Endothelial cell of umbilical vein (primary cell): ENCODE measurements at regions not wholly inside any gene's neighbourhood (a gene's known extent, or its start where the extent isn't known, plus 50 kb on each side); places are given as distances from the start of the nearest gene placed in this dataset.

ENCODE experiments used
- BruUV-seq: library from RNA; stranded (reverse); fragments of 400-500 nt; replicated peaks from 2 replicates; lab custom pipeline; 2021; lab: Mats Ljungman, UMichigan
- CTCF ChIA-PET: fragments of 300-600, 350-600 bp; sonication (Branson Sonifier 250); formaldehyde crosslinking; loops from one replicate; lab custom pipeline; 2021; ENCODE audit warnings: antibody characterized with exemption, inconsistent platforms; lab: Charles Lee
- POLR2A ChIA-PET: fragments of 300-600, 350-600 bp; sonication (Branson Sonifier 250); formaldehyde crosslinking; loops from one replicate; lab custom pipeline; 2021; ENCODE audit warnings: antibody characterized with exemption, inconsistent platforms; lab: Charles Lee
- DNase-seq: peaks from one replicate; pipeline ENCODE4 v3.0.0-alpha.2; 2011; ENCODE audit warnings: low read depth, low spot score
- FAIRE-seq: peaks from 2 replicates; lab custom pipeline; 2011; peaks lifted over from hg19 to GRCh38; lab: Jason Lieb, UNC
- H2AFZ ChIP-seq: 2 replicates; pipeline ENCODE4 v1.6.0; 2012; ENCODE audit warnings: low read depth, low read length, control low read depth, inconsistent platforms
- H3K27ac ChIP-seq: 2 replicates; pipeline ENCODE4 v1.5.1; 2011; ENCODE audit warnings: low read depth, mild to moderate bottlenecking, control low read depth, low read length, moderate library complexity; ENCODE audit not compliant: insufficient read depth
- H3K27me3 ChIP-seq, 2 experiments: 2 replicates each; pipeline versions ENCODE4 v1.6.0 to v1.6.1; 2011; ENCODE audit warnings: low read length in 2 of 2, mixed read lengths in 1 of 2; ENCODE audit not compliant: control insufficient read depth in 2 of 2, insufficient read depth in 2 of 2
- H3K36me3 ChIP-seq, 2 experiments: 2 replicates in 1 of 2; 3 replicates in 1 of 2; pipeline ENCODE4 v1.5.1; 2011; ENCODE audit warnings: low read length in 2 of 2, mild to moderate bottlenecking in 1 of 2, moderate library complexity in 1 of 2; ENCODE audit not compliant: control insufficient read depth in 2 of 2, insufficient read depth in 2 of 2; ENCODE audit errors: extremely low read depth in 1 of 2
- H3K4me1 ChIP-seq: 3 replicates; pipeline ENCODE4 v1.5.1; 2011; ENCODE audit warnings: mild to moderate bottlenecking, low read length; ENCODE audit not compliant: control insufficient read depth, insufficient read depth; ENCODE audit errors: extremely low read depth
- H3K4me2 ChIP-seq: 2 replicates; pipeline ENCODE4 v1.6.1; 2011; ENCODE audit warnings: low read length, control low read depth, mixed read lengths; ENCODE audit not compliant: insufficient read depth
- H3K4me3 ChIP-seq, 3 experiments: fragments of 200-600 bp in 1 of 3; sonication (generic), shearing (Covaris generic) in 1 of 3; replicated peaks in 1 of 3; 2 replicates each; pipeline ENCODE4 v1.5.1; 2011 to 2016; ENCODE audit warnings: control low read depth in 3 of 3, low read length in 3 of 3, mild to moderate bottlenecking in 2 of 3, inconsistent platforms in 1 of 3, low read depth in 1 of 3, moderate library complexity in 1 of 3; ENCODE audit not compliant: insufficient read depth in 1 of 3
- H3K79me2 ChIP-seq: 2 replicates; pipeline ENCODE4 v1.6.0; 2012; ENCODE audit warnings: low read length, inconsistent platforms; ENCODE audit not compliant: control insufficient read depth, insufficient read depth
- H3K9ac ChIP-seq: replicated peaks from 2 replicates; pipeline ENCODE3; 2011; ENCODE audit warnings: low read length, control low read depth; ENCODE audit not compliant: insufficient read depth; ENCODE audit errors: extremely low read depth
- H3K9me1 ChIP-seq: replicated peaks from 3 replicates; pipeline ENCODE4 v1.6.0; 2011; ENCODE audit warnings: mild to moderate bottlenecking, low read length; ENCODE audit not compliant: control insufficient read depth, insufficient read depth; ENCODE audit errors: extremely low read depth
- H3K9me3 ChIP-seq: replicated peaks from 2 replicates; pipeline ENCODE4 v1.5.1; 2012; ENCODE audit warnings: low read length, inconsistent platforms; ENCODE audit not compliant: control insufficient read depth, insufficient read depth
- H4K20me1 ChIP-seq: replicated peaks from 2 replicates; pipeline ENCODE3; 2011; ENCODE audit warnings: mild to moderate bottlenecking, low read length; ENCODE audit not compliant: control insufficient read depth, insufficient read depth; ENCODE audit errors: extremely low read depth
- EZH2 ChIP-seq: IDR thresholded peaks from 2 replicates; pipeline ENCODE4 v1.6.1; 2012; ENCODE audit warnings: borderline replicate concordance, low read depth, mild to moderate bottlenecking, moderate library complexity, low read length, inconsistent platforms; ENCODE audit not compliant: severe bottlenecking
- FOS ChIP-seq: IDR thresholded peaks from 2 replicates; pipeline ENCODE4 v1.6.1; 2011; ENCODE audit warnings: mild to moderate bottlenecking, low read length, moderate library complexity, borderline replicate concordance; ENCODE audit not compliant: insufficient read depth
- GATA2 ChIP-seq: IDR thresholded peaks from 2 replicates; pipeline ENCODE4 v1.7.0; 2011; ENCODE audit warnings: low read depth, mild to moderate bottlenecking, moderate library complexity, mixed read lengths, low read length; ENCODE audit not compliant: insufficient read length, insufficient read depth
- JUN ChIP-seq: IDR thresholded peaks from 2 replicates; pipeline ENCODE4 v1.6.1; 2011; ENCODE audit warnings: borderline replicate concordance, low read depth; ENCODE audit not compliant: insufficient read length, insufficient read depth
- MYC ChIP-seq: IDR thresholded peaks from one replicate; pipeline ENCODE4 v1.6.1; 2011; ENCODE audit warnings: mild to moderate bottlenecking, low read depth, low read length
- POLR2A ChIP-seq: IDR thresholded peaks from 2 replicates; pipeline ENCODE4 v1.6.1; 2012; ENCODE audit warnings: low read depth, mild to moderate bottlenecking, control low read depth, low read length
- POLR2AphosphoS5 ChIP-seq: IDR thresholded peaks from 2 replicates; pipeline ENCODE4 v1.6.1; 2012; ENCODE audit warnings: low read depth, mild to moderate bottlenecking, control low read depth, low read length, moderate library complexity; ENCODE audit not compliant: insufficient read depth
- dilution Hi-C: fragments of 300-500 bp; cut with MboI; formaldehyde crosslinking; loops from one replicate; pipeline ENCODE4 v1.15.0; 2019; ENCODE audit warnings: low sequenced_read_pairs; ENCODE audit not compliant: extremely low pct_ligation_motif_present
- intact Hi-C: fragments of 100-400 bp; cut with micrococcal nuclease; formaldehyde crosslinking; loops from one replicate; pipeline ENCODE4 v1.10.0; 2022
- TF ChIP-seq, protein P1 (sequence below), 2 donors: IDR thresholded peaks; 1 replicate in 1 of 2; 2 replicates in 1 of 2; pipeline ENCODE4 v1.5.1; 2011; ENCODE audit warnings: low read length in 2 of 2, mild to moderate bottlenecking in 2 of 2, moderate library complexity in 2 of 2, control low read depth in 1 of 2, inconsistent platforms in 1 of 2, low read depth in 1 of 2; ENCODE audit not compliant: insufficient read depth in 1 of 2; ENCODE audit errors: extremely low read depth in 1 of 2
- TF ChIP-seq, protein P2 (sequence below): IDR thresholded peaks from 2 replicates; pipeline ENCODE4 v1.6.1; 2011; ENCODE audit not compliant: insufficient read depth, insufficient read length

DNA sequence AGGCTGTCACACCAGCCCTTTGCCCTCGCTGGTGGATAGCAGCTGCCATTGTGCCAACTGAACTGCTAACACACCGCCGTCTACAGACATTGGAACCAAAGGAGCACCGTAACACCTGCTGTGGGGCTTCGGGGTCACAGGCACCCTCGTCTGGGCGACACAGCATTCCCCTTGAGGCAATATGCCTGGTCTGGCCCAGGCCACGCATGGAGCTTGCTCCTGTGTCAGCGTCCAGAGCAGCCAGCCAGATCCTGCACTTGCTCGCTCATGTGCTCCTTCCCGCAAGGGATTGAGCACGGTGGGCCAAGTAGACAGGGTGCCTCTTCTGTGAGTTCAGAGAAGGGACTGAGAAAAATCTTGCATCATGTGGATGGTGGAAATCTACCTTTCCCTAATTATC lies 314.6 kb upstream of the PLD5 start:
- DNase-seq, result no peak
- Histone ChIP-seq H3K9me3 (no peaks in the 10 kb centered on the region), H4K20me1 (no peaks in the 10 kb centered on the region), H3K27ac (no peak overlapping the region), H3K9ac (no peak overlapping the region), H3K4me1 (no peaks in the 10 kb centered on the region), H3K4me2 (no peak overlapping the region), H3K36me3 (no peaks in the 10 kb centered on the region), H3K79me2 (no peaks in the 10 kb centered on the region), H2AFZ (no peak overlapping the region), H3K4me3 (no peak overlapping the region), H3K9me1 (no peaks in the 10 kb centered on the region), H3K27me3 (no peaks in the 10 kb centered on the region)
- dilution Hi-C loops, result no loop called here
- CTCF ChIA-PET, result interaction anchor here (1.1 kb wide), 1 partner anchor 10 kb away, joined by 3 read pairs; no protein-coding TSS in a partner anchor
- FAIRE-seq, result no peak
- intact Hi-C loops, result no loop called here
- TF ChIP-seq POLR2A (no peak), EZH2 (no peak), JUN (no peak), GATA2 (no peak), FOS (no peak), POLR2AphosphoS5 (no peak), MYC (no peak)
- TF ChIP-seq, protein P1, sequence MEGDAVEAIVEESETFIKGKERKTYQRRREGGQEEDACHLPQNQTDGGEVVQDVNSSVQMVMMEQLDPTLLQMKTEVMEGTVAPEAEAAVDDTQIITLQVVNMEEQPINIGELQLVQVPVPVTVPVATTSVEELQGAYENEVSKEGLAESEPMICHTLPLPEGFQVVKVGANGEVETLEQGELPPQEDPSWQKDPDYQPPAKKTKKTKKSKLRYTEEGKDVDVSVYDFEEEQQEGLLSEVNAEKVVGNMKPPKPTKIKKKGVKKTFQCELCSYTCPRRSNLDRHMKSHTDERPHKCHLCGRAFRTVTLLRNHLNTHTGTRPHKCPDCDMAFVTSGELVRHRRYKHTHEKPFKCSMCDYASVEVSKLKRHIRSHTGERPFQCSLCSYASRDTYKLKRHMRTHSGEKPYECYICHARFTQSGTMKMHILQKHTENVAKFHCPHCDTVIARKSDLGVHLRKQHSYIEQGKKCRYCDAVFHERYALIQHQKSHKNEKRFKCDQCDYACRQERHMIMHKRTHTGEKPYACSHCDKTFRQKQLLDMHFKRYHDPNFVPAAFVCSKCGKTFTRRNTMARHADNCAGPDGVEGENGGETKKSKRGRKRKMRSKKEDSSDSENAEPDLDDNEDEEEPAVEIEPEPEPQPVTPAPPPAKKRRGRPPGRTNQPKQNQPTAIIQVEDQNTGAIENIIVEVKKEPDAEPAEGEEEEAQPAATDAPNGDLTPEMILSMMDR (IDR thresholded peaks at IDR 0.05; ENCODE audit: extremely low read depth in 1 of 2, insufficient read depth in 1 of 2, low read depth in 1 of 2, low read length in 2 of 2), result no peak
- TF ChIP-seq, protein P2, sequence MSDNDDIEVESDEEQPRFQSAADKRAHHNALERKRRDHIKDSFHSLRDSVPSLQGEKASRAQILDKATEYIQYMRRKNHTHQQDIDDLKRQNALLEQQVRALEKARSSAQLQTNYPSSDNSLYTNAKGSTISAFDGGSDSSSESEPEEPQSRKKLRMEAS, result no peak
- no TSS peak for BruUV-seq
- POLR2A ChIA-PET, result no interaction called here
